Colonic mucosa (tissue), 4 donors: ENCODE measurements at regions not wholly inside any gene's neighbourhood (a gene's known extent, or its start where the extent isn't known, plus 50 kb on each side); places are given as distances from the start of the nearest gene placed in this dataset.

Experiments
- DNase-seq: peaks from one replicate; pipeline ENCODE4 v3.0.0-alpha.2; 2020
- H3K27ac ChIP-seq: fragments of 200-600 bp; one replicate; pipeline ENCODE4 v1.8.0; 2021
- H3K27me3 ChIP-seq: fragments of 200-600 bp; one replicate; pipeline ENCODE4 v1.8.0; 2021
- H3K36me3 ChIP-seq: fragments of 200-600 bp; one replicate; pipeline ENCODE4 v1.8.0; 2021
- H3K4me1 ChIP-seq: fragments of 200-600 bp; one replicate; pipeline ENCODE4 v1.8.0; 2021; ENCODE audit warnings: mild to moderate bottlenecking
- H3K4me3 ChIP-seq: fragments of 200-600 bp; one replicate; pipeline ENCODE4 v1.8.0; 2021
- H3K9ac ChIP-seq, 2 donors: one replicate each; pipeline ENCODE4 v1.7.0; 2013; ENCODE audit warnings: control low read depth in 2 of 2, low read depth in 2 of 2, low read length in 2 of 2
- H3K9me3 ChIP-seq: fragments of 200-600 bp; one replicate; pipeline ENCODE4 v1.8.0; 2021
- intact Hi-C: fragments of 100-400 bp; cut with DNase I; formaldehyde crosslinking; loops from one replicate; pipeline ENCODE4 v1.14.1; 2022
- TF ChIP-seq, protein P1 (sequence below): fragments of 200-600 bp; IDR thresholded peaks from one replicate; pipeline ENCODE4 v1.8.0; 2022; ENCODE audit warnings: antibody characterized with exemption, mild to moderate bottlenecking
- donor health status: healthy.
- donor health status: DM: no; HTN: no; CAD: no.
- donor health status: DM: no; HTN: no; CAD: no.

DNA sequence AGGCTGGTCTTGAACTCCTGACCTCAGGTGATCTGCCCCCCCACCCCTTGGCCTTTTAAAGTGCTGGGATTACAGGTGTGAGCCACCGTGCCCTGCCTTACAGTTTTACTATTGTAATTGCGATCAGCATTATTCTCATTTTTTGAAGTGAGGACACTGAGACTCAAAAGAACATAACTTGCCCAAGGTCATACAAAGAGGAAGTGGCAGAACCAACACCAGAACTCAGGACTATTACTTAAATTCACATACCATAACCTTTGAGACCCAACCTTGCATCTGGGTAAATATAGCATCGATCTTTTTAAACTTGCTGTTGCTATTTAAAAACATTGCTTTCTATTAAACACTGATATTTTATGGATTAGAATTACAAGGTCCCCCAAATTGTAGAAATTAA, 54.2 kb downstream of the FOXI1 start:
- DNase-seq = no peak
- intact Hi-C loops = no loop called here
- TF ChIP-seq, protein P1, sequence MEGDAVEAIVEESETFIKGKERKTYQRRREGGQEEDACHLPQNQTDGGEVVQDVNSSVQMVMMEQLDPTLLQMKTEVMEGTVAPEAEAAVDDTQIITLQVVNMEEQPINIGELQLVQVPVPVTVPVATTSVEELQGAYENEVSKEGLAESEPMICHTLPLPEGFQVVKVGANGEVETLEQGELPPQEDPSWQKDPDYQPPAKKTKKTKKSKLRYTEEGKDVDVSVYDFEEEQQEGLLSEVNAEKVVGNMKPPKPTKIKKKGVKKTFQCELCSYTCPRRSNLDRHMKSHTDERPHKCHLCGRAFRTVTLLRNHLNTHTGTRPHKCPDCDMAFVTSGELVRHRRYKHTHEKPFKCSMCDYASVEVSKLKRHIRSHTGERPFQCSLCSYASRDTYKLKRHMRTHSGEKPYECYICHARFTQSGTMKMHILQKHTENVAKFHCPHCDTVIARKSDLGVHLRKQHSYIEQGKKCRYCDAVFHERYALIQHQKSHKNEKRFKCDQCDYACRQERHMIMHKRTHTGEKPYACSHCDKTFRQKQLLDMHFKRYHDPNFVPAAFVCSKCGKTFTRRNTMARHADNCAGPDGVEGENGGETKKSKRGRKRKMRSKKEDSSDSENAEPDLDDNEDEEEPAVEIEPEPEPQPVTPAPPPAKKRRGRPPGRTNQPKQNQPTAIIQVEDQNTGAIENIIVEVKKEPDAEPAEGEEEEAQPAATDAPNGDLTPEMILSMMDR = no peak
- no peaks in the 10 kb centered on the region for H3K27me3 ChIP-seq
- no peak overlapping the region for H3K4me3 ChIP-seq
- H3K4me1 ChIP-seq = no peaks in the 10 kb centered on the region
- no peak overlapping the region for H3K27ac ChIP-seq
- no peaks in the 10 kb centered on the region for H3K9me3 ChIP-seq
- H3K36me3 ChIP-seq = no peaks in the 10 kb centered on the region
- H3K9ac ChIP-seq = no peak overlapping the region

- no peak overlapping the region for H3K9ac ChIP-seq
- H3K9me3 ChIP-seq = no peaks in the 10 kb centered on the region
- H3K36me3 ChIP-seq = no peaks in the 10 kb centered on the region
- DNase-seq = no peak
- intact Hi-C loops = no loop called here
- H3K4me1 ChIP-seq = no peaks in the 10 kb centered on the region
- no peak overlapping the region for H3K4me3 ChIP-seq
- TF ChIP-seq, protein P1 = no peak
- no peak overlapping the region for H3K27ac ChIP-seq
- no peaks in the 10 kb centered on the region for H3K27me3 ChIP-seq
Observed at GRCh38 chr5:170161069-170161468, 55.4 kb downstream of the FOXI1 start.

GRCh38 chr5:170162631-170163321, 57.1 kb downstream of the FOXI1 start:
- H3K4me1 ChIP-seq = no peaks in the 10 kb centered on the region
- TF ChIP-seq, protein P1 = no peak
- no peak for DNase-seq
- no peak overlapping the region for H3K27ac ChIP-seq
- no peaks in the 10 kb centered on the region for H3K9me3 ChIP-seq
- H3K36me3 ChIP-seq = no peaks in the 10 kb centered on the region
- H3K4me3 ChIP-seq = no peak overlapping the region
- intact Hi-C loops = no loop called here
- H3K9ac ChIP-seq = no peak overlapping the region
- H3K27me3 ChIP-seq = no peaks in the 10 kb centered on the region

DNA sequence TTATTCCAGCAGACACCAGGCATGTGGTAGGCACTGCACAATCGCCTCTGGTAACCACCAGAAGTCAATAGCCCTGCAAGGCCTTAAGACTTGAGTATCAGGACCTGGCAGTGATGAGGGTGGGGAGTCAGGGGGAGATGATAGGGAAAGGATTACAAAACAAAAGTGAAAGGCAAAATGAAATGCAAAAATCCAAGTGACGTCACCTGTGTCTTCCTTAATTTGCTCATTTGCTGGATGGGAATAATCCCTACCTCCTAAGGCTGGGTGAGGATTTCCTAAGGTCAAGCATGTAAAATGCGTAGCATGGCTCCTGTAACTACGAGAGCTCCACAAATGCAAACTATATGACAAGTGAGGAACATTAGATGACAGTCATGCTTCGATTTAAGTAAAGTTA, 58.4 kb downstream of the FOXI1 start:
- intact Hi-C loops = no loop called here
- Histone ChIP-seq H3K4me3 (no peak overlapping the region), H3K36me3 (no peaks in the 10 kb centered on the region), H3K9me3 (no peaks in the 10 kb centered on the region), H3K4me1 (no peaks in the 10 kb centered on the region), H3K27ac (no peak overlapping the region), H3K9ac (no peak overlapping the region), H3K27me3 (no peaks in the 10 kb centered on the region)
- TF ChIP-seq, protein P1 = no peak
- no peak for DNase-seq

- H3K27ac ChIP-seq = no peak overlapping the region
- H3K9me3 ChIP-seq = no peaks in the 10 kb centered on the region
- no peaks in the 10 kb centered on the region for H3K4me1 ChIP-seq
- intact Hi-C loops = no loop called here
- TF ChIP-seq, protein P1 = no peak
- H3K27me3 ChIP-seq = no peaks in the 10 kb centered on the region
- H3K36me3 ChIP-seq = no peaks in the 10 kb centered on the region
- no peak overlapping the region for H3K4me3 ChIP-seq
- no peak for DNase-seq
- H3K9ac ChIP-seq = no peak overlapping the region
Observed at GRCh38 chr5:170164921-170165320, 59.2 kb downstream of the FOXI1 start.
